OCI-LY3 (cell line): ENCODE measurements at regions not wholly inside any gene's neighbourhood (a gene's known extent, or its start where the extent isn't known, plus 50 kb on each side); places are given as distances from the start of the nearest gene placed in this dataset.

Source experiments
- CTCF ChIP-seq: fragments of 200-600, 300-600 bp; sonication (generic); IDR thresholded peaks from 2 replicates; pipeline ENCODE4 v1.5.1; 2014; ENCODE audit warnings: antibody characterized with exemption, low read length, low read depth
- EZH2phosphoT487 ChIP-seq: fragments of 200-600 bp; shearing (Covaris generic); IDR thresholded peaks from 2 replicates; pipeline ENCODE4 v1.6.1; 2018; ENCODE audit warnings: antibody characterized with exemption, mixed run types, low read depth

GRCh38 chr20:12592756-12593155, 416.0 kb upstream of the SPTLC3 start:
- no peak for TF ChIP-seq CTCF
- TF ChIP-seq EZH2phosphoT487, result no peak
